ENCODE measurements at regions not wholly inside any gene's neighbourhood (a gene's known extent, or its start where the extent isn't known, plus 50 kb on each side); places are given as distances from the start of the nearest gene placed in this dataset.

GRCh38 chr14:97457575-97458085, 660.4 kb downstream of the VRK1 start:
- no peak overlapping the region for H3K27ac ChIP-seq
- no peak for TF ChIP-seq CTCF (conservative IDR thresholded peaks at IDR 0.05)

- H3K27ac ChIP-seq, result no peak overlapping the region
- no peak for TF ChIP-seq CTCF (conservative IDR thresholded peaks at IDR 0.05)
These were observed 661.1 kb downstream of the VRK1 start for GRCh38 chr14:97458255-97458654.

GRCh38 chr14:97458661-97459579, 661.7 kb downstream of the VRK1 start:
- no peak overlapping the region for H3K27ac ChIP-seq
- no peak for TF ChIP-seq CTCF (conservative IDR thresholded peaks at IDR 0.05)

- no peak for TF ChIP-seq CTCF (conservative IDR thresholded peaks at IDR 0.05)
- H3K27ac ChIP-seq, result no peak overlapping the region
These were observed 664.9 kb downstream of the VRK1 start for GRCh38 chr14:97462081-97462480.

- TF ChIP-seq CTCF (conservative IDR thresholded peaks at IDR 0.05), result no peak
- no peak overlapping the region for H3K27ac ChIP-seq
These were observed 671.0 kb downstream of the VRK1 start for GRCh38 chr14:97468220-97468619.

- no peak for TF ChIP-seq CTCF (conservative IDR thresholded peaks at IDR 0.05)
These were observed 680.2 kb downstream of the VRK1 start for GRCh38 chr14:97477353-97477752.

GRCh38 chr14:97485201-97485600, 688.0 kb downstream of the VRK1 start:
- no peak for TF ChIP-seq CTCF (conservative IDR thresholded peaks at IDR 0.05)
- H3K27ac ChIP-seq, result no peak overlapping the region

More at GRCh38 chr14:97477353-97477752, 680.2 kb downstream of the VRK1 start:
- no peak overlapping the region for H3K27ac ChIP-seq
